ENCODE measurements at regions not wholly inside any gene's neighbourhood (a gene's known extent, or its start where the extent isn't known, plus 50 kb on each side); places are given as distances from the start of the nearest gene placed in this dataset.

- Mint-ChIP-seq H3K4me1 (no peaks in the 10 kb centered on the region), H3K4me3 (no peak overlapping the region), H3K27ac (no peak overlapping the region), H3K36me3 (no peaks in the 10 kb centered on the region), H3K9me3 (no peaks in the 10 kb centered on the region), H3K27me3 (peaks cover 0 to 30% of the 10 kb centered on the region in 2 donors)
- no peaks in the 10 kb centered on the region for H3K4me1 ChIP-seq (ENCODE audit: insufficient read depth, low read length)
- ChIA-PET POLR2A (no interaction called here), CTCF (no interaction called here)
- no peak overlapping the region for H3K27ac ChIP-seq (ENCODE audit: low read depth, low read length)
- no peak for DNase-seq
- no peaks in the 10 kb centered on the region for H3K36me3 ChIP-seq (ENCODE audit: insufficient read depth, low read length)
- no peak overlapping the region for H3K4me3 ChIP-seq (ENCODE audit: low read length)
- no peaks in the 10 kb centered on the region for H3K9me3 ChIP-seq (ENCODE audit: low read length)
- H3K27me3 ChIP-seq (ENCODE audit: insufficient read depth, low read length, poor library complexity, severe bottlenecking), result peaks cover 4% of the 10 kb centered on the region
Observed at GRCh38 chr5:77569409-77569808, 69.1 kb downstream of the OTP start.

DNA sequence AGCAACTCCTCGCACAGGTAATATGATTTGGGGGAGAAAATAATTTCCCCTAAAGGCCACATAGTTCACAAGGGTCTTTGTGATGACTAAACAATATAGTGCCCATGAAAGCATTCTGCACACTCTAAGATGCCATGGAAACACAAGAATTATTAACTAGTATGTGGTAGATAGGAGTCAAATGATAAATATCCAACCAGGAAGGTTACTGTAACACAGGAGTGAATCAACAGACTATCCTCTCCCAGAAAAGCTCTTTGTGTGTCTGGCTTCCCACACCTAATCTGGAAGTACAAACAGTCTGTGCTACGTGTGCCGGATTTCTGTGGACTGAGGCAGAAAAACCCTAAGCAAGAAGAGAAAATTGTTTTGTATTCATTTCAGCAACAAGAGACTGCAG, 70.0 kb downstream of the OTP start:
- Mint-ChIP-seq H3K9me3 (no peaks in the 10 kb centered on the region), H3K27me3 (peaks cover 0 to 28% of the 10 kb centered on the region in 2 donors), H3K4me1 (no peaks in the 10 kb centered on the region), H3K27ac (no peak overlapping the region), H3K4me3 (no peak overlapping the region), H3K36me3 (no peaks in the 10 kb centered on the region)
- ChIA-PET POLR2A (no interaction called here), CTCF (no interaction called here)
- no peaks in the 10 kb centered on the region for H3K9me3 ChIP-seq (ENCODE audit: low read length)
- no peak overlapping the region for H3K4me3 ChIP-seq (ENCODE audit: low read length)
- H3K36me3 ChIP-seq (ENCODE audit: insufficient read depth, low read length), result no peaks in the 10 kb centered on the region
- H3K27ac ChIP-seq (ENCODE audit: low read depth, low read length), result no peak overlapping the region
- no peak for DNase-seq
- peaks cover 4% of the 10 kb centered on the region for H3K27me3 ChIP-seq (ENCODE audit: insufficient read depth, low read length, poor library complexity, severe bottlenecking)
- no peaks in the 10 kb centered on the region for H3K4me1 ChIP-seq (ENCODE audit: insufficient read depth, low read length)

DNA sequence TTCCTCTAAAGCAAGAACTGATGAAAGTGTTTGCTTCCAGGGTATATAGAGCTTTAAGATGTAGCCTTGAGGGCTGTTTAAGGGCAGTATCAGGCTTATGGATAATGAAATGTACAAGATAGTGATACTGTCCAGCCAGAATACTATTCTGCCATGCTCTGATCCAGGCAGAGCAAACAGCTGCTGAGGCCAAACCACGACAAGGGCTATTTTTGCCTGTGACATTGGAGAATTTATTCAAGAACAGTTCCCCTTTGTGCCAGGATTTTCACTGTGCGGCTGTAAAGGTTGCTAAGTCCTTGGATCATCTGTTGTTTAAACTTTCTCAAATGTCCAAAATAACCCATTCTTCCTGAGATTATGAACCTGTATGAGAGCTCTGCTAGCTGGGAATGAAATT, 70.4 kb downstream of the OTP start:
- Mint-ChIP-seq H3K27ac (no peak overlapping the region), H3K4me1 (no peaks in the 10 kb centered on the region), H3K36me3 (no peaks in the 10 kb centered on the region), H3K4me3 (no peak overlapping the region), H3K9me3 (no peaks in the 10 kb centered on the region), H3K27me3 (peaks cover 0 to 28% of the 10 kb centered on the region in 2 donors)
- CTCF ChIA-PET, result no interaction called here
- Histone ChIP-seq H3K9me3 (ENCODE audit: low read length) (no peaks in the 10 kb centered on the region), H3K36me3 (ENCODE audit: insufficient read depth, low read length) (no peaks in the 10 kb centered on the region), H3K4me1 (ENCODE audit: insufficient read depth, low read length) (no peaks in the 10 kb centered on the region), H3K27me3 (ENCODE audit: insufficient read depth, low read length, poor library complexity, severe bottlenecking) (peaks cover 4% of the 10 kb centered on the region), H3K4me3 (ENCODE audit: low read length) (no peak overlapping the region), H3K27ac (ENCODE audit: low read depth, low read length) (no peak overlapping the region)
- POLR2A ChIA-PET, result no interaction called here
- DNase-seq, result no peak

- no peaks in the 10 kb centered on the region for H3K9me3 ChIP-seq (ENCODE audit: low read length)
- H3K27me3 ChIP-seq (ENCODE audit: insufficient read depth, low read length, poor library complexity, severe bottlenecking), result peaks cover 2% of the 10 kb centered on the region
- Mint-ChIP-seq H3K4me3 (no peak overlapping the region), H3K9me3 (no peaks in the 10 kb centered on the region), H3K27ac (no peak overlapping the region), H3K36me3 (no peaks in the 10 kb centered on the region), H3K27me3 (peaks cover 0 to 14% of the 10 kb centered on the region in 2 donors), H3K4me1 (no peaks in the 10 kb centered on the region)
- no peak overlapping the region for H3K4me3 ChIP-seq (ENCODE audit: low read length)
- DNase-seq, result no peak
- H3K36me3 ChIP-seq (ENCODE audit: insufficient read depth, low read length), result no peaks in the 10 kb centered on the region
- POLR2A ChIA-PET, result no interaction called here
- CTCF ChIA-PET, result no interaction called here
- H3K27ac ChIP-seq (ENCODE audit: low read depth, low read length), result no peak overlapping the region
- H3K4me1 ChIP-seq (ENCODE audit: insufficient read depth, low read length), result no peaks in the 10 kb centered on the region
Observed at GRCh38 chr5:77563475-77563874, 71.4 kb upstream of the WDR41 start.

DNA sequence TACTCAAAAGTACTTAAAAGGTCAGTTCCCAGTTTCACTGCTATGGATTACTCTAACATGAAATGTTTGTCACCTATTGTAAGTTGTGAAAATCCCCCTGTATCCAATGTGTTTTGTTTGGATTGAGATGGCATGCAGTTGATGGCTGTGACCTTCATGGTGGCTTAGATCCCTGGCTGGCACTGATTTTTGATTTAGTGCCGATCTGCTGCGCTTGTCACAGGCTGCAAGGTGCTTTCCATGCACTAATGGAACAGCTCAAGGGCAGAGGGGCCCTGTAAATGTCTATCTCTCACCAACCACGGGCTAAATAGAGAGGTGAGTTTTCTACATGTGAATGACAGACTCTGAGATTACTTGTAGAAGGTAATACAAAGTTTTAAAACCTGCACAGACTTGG, 69.8 kb upstream of the WDR41 start:
- Mint-ChIP-seq H3K27me3 (peaks cover 0 to 12% of the 10 kb centered on the region in 2 donors), H3K4me1 (no peaks in the 10 kb centered on the region), H3K9me3 (no peaks in the 10 kb centered on the region), H3K27ac (no peak overlapping the region), H3K4me3 (no peak overlapping the region), H3K36me3 (no peaks in the 10 kb centered on the region)
- Histone ChIP-seq H3K4me3 (ENCODE audit: low read length) (no peak overlapping the region), H3K36me3 (ENCODE audit: insufficient read depth, low read length) (no peaks in the 10 kb centered on the region), H3K27me3 (ENCODE audit: insufficient read depth, low read length, poor library complexity, severe bottlenecking) (no peaks in the 10 kb centered on the region), H3K9me3 (ENCODE audit: low read length) (no peaks in the 10 kb centered on the region), H3K27ac (ENCODE audit: low read depth, low read length) (no peak overlapping the region), H3K4me1 (ENCODE audit: insufficient read depth, low read length) (no peaks in the 10 kb centered on the region)
- ChIA-PET POLR2A (no interaction called here), CTCF (no interaction called here)
- DNase-seq, result no peak

GRCh38 chr5:77560677-77561263, 68.7 kb upstream of the WDR41 start:
- no peak overlapping the region for H3K27ac ChIP-seq (ENCODE audit: low read depth, low read length)
- no peak overlapping the region for H3K27ac Mint-ChIP-seq
- POLR2A ChIA-PET, result no interaction called here
- H3K4me1 ChIP-seq (ENCODE audit: insufficient read depth, low read length), result no peaks in the 10 kb centered on the region
- DNase-seq, result no peak
- no peaks in the 10 kb centered on the region for H3K9me3 ChIP-seq (ENCODE audit: low read length)
- no peak overlapping the region for H3K4me3 ChIP-seq (ENCODE audit: low read length)
- CTCF ChIA-PET, result no interaction called here
- H3K9me3 Mint-ChIP-seq, result no peaks in the 10 kb centered on the region
- H3K36me3 ChIP-seq (ENCODE audit: insufficient read depth, low read length), result no peaks in the 10 kb centered on the region
- no peaks in the 10 kb centered on the region for H3K27me3 ChIP-seq (ENCODE audit: insufficient read depth, low read length, poor library complexity, severe bottlenecking)
- no peak overlapping the region for H3K4me3 Mint-ChIP-seq
- no peaks in the 10 kb centered on the region for H3K4me1 Mint-ChIP-seq
- no peaks in the 10 kb centered on the region for H3K36me3 Mint-ChIP-seq
- peaks cover 0 to 5% of the 10 kb centered on the region in 2 donors for H3K27me3 Mint-ChIP-seq

DNA sequence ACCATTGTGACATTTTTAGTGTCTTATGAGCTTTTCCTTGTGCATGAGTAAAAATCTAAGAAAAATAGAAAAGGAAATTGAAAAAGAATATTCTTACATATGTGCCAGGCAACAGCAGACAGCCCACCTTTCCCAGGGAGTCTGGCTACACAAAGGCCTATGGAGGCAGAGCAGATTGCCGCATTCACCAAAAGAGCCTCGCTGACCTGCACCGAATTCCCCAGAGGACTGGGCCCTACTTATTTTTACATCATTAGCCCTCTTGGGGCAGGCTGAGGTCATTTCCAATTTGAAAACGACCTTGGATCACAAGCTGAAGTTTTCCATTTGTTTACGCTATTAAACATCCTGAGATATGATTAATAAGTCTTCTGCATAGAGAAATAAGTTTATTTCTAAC, 66.2 kb upstream of the WDR41 start:
- H3K36me3 ChIP-seq (ENCODE audit: insufficient read depth, low read length), result no peaks in the 10 kb centered on the region
- Mint-ChIP-seq H3K27me3 (peaks cover 0 to 8% of the 10 kb centered on the region in 2 donors), H3K4me1 (no peaks in the 10 kb centered on the region), H3K4me3 (no peak overlapping the region), H3K9me3 (no peaks in the 10 kb centered on the region), H3K27ac (no peak overlapping the region), H3K36me3 (no peaks in the 10 kb centered on the region)
- no peaks in the 10 kb centered on the region for H3K4me1 ChIP-seq (ENCODE audit: insufficient read depth, low read length)
- ChIA-PET CTCF (interaction anchor here (1.0 kb wide), 1 partner anchor 728 kb away, joined by 3 read pairs; no protein-coding TSS in a partner anchor), POLR2A (no interaction called here)
- H3K27ac ChIP-seq (ENCODE audit: low read depth, low read length), result no peak overlapping the region
- no peaks in the 10 kb centered on the region for H3K9me3 ChIP-seq (ENCODE audit: low read length)
- no peaks in the 10 kb centered on the region for H3K27me3 ChIP-seq (ENCODE audit: insufficient read depth, low read length, poor library complexity, severe bottlenecking)
- no peak overlapping the region for H3K4me3 ChIP-seq (ENCODE audit: low read length)
- no peak for DNase-seq

- Mint-ChIP-seq H3K27me3 (peaks cover 15 to 28% of the 10 kb centered on the region in 2 donors), H3K27ac (no peak overlapping the region), H3K4me1 (no peaks in the 10 kb centered on the region), H3K4me3 (no peak overlapping the region), H3K36me3 (no peaks in the 10 kb centered on the region), H3K9me3 (peaks cover 4 to 20% (median 7%) of the 10 kb centered on the region in 5 donors)
- Histone ChIP-seq H3K4me3 (ENCODE audit: low read length) (no peak overlapping the region), H3K4me1 (ENCODE audit: insufficient read depth, low read length) (no peaks in the 10 kb centered on the region), H3K27ac (ENCODE audit: low read depth, low read length) (no peak overlapping the region), H3K27me3 (ENCODE audit: insufficient read depth, low read length, poor library complexity, severe bottlenecking) (no peaks in the 10 kb centered on the region), H3K9me3 (ENCODE audit: low read length) (no peaks in the 10 kb centered on the region), H3K36me3 (ENCODE audit: insufficient read depth, low read length) (no peaks in the 10 kb centered on the region)
- POLR2A ChIA-PET, result no interaction called here
- DNase-seq, result no peak
- CTCF ChIA-PET, result no interaction called here
Observed at GRCh38 chr5:77550406-77550805, 58.3 kb upstream of the WDR41 start.

DNA sequence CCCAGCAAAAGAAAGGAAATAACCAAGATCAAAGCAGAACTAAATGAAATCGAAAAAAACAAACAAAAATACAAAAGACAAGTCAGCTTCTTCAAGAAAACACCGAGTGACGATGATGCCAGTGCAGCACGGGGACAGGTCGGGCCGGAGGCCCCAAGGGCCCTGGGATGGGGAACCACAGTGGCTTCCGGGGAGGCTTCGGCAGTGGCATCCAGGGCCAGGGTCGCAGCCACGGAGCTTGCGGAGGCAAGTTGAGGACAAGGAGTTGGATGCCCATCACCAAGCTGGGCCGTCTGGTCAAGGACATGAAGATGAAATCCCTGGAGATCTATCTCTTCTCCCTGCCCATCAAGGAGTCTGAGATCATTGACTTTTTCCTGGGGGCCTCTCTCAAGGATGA, 53.2 kb upstream of the WDR41 start:
- Mint-ChIP-seq H3K27ac (no peak overlapping the region), H3K27me3 (peaks cover 18 to 51% of the 10 kb centered on the region in 2 donors), H3K4me3 (no peak overlapping the region), H3K36me3 (no peaks in the 10 kb centered on the region), H3K9me3 (peaks cover 0 to 20% (median 8%) of the 10 kb centered on the region in 5 donors), H3K4me1 (no peaks in the 10 kb centered on the region)
- ChIA-PET POLR2A (no interaction called here), CTCF (no interaction called here)
- H3K27me3 ChIP-seq (ENCODE audit: insufficient read depth, low read length, poor library complexity, severe bottlenecking), result no peaks in the 10 kb centered on the region
- no peaks in the 10 kb centered on the region for H3K9me3 ChIP-seq (ENCODE audit: low read length)
- DNase-seq, result no peak
- no peak overlapping the region for H3K4me3 ChIP-seq (ENCODE audit: low read length)
- no peaks in the 10 kb centered on the region for H3K36me3 ChIP-seq (ENCODE audit: insufficient read depth, low read length)
- no peaks in the 10 kb centered on the region for H3K4me1 ChIP-seq (ENCODE audit: insufficient read depth, low read length)
- H3K27ac ChIP-seq (ENCODE audit: low read depth, low read length), result no peak overlapping the region

Data from CD8-positive, alpha-beta memory T cell (primary cell).